Activated naive CD8-positive, alpha-beta T cell treated with anti-CD3 and anti-CD28 coated beads, Interleukin-2, amount 50 U/mL, for 16 hours (primary cell): ENCODE measurements at regions not wholly inside any gene's neighbourhood (a gene's known extent, or its start where the extent isn't known, plus 50 kb on each side); places are given as distances from the start of the nearest gene placed in this dataset.

Experiments
- DNase-seq: peaks from one replicate; pipeline ENCODE4 v3.0.0-alpha.2; 2020; ENCODE audit warnings: low read depth, low spot score

DNA sequence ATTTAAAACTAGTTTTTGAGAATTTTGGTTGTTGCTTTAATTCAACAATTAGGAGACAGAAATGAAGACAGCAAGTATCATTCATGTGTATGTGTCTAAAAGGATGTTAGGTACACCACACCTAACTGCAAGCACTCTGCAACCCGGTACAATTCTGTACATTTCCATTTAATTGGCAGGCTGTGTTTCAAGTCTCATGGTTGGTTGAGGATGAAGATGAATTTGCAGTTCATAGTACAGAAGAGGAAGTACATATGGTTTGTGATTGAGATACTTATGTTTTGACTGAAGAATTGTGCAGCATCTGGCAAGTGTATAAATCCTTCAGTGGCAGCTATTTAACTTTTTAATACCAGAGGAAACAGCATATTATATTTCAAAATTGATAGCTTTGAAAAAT is 628.7 kb upstream of the ZNF608 start:
- no peak for DNase-seq

DNA sequence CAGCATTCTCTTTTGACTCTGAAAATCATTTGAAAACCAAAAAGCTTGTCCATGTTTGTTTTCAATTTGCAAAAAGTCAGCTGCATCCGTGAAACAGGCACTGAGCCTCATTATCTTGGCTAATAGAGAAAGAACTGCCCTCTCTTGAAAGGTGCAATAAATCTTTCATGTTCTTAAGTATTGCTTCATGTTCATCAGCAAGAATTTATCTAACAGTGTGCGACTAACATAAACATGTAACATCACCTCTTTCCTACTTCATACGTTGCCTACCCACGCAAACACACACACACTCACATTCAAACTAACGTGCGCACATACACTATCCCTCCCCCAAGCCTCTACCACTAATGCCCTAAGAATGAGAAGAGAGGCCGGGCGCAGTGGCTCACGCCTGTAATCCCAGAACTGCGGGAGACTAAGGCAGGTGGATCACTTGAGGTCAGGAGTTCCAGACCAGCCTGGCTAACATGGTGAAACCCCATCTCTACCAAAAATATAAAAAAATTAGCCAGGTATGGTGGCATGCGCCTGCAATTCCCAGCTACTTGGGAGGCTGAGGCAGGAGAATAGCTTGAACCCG is 629.7 kb upstream of the ZNF608 start:
- DNase-seq: no peak

DNA sequence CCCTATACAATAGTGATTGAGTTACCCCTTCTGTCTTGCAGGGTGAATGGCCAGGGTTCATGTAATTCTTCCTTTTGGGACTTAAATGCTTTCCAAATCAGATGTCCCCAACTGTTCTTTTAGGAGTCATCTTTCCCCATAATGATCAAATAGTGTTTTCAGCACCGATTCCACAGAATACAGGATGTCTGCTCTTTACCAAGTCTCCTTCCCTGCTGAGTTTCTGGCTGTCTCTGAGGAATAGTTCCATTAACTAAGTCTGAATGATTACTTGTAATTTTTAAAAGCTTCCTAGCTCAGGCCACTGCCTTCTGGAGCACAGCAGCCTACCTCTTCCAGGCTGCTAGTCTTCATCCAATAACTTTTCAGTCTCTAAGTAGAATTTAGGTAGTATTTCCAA is 630.7 kb upstream of the ZNF608 start:
- DNase-seq: no peak

DNA sequence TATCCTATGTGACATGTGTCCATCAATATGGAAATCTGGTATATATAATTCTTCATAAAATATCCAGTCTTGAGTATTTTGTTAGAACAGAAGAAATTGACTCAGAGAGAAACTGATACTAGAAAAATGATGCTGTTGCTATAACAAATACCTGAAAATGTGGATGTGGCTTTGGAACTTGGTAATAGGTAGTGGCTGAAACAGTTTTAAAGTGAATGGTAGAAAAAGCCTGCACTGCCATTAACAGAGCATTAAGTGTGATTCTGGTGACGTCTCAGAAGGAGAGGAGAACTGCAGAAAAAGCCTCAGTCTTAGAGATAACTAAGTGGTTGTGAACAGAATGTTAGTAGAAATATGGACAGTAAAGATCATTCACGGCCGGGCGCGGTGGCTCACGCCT is 634.9 kb upstream of the ZNF608 start:
- no peak for DNase-seq

DNA sequence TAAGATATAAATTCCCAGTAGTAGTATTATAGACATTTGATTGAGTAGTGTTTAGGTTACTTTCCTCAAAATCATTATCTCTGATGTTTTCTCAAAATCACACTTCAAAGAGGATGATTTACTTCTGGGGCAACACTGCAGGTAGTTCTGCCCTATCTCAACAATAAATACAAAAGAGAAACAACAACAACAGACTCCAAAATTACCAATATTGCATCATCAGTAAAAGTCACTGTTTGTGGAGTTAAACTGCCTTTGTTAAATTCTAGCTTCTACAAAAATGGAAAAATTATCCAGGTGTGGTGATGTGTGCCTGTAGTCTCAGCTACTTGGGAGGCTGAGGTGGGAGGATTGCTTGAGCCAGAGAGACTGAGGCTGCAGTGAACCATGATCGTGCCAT is 637.6 kb upstream of the ZNF608 start:
- DNase-seq: no peak

DNA sequence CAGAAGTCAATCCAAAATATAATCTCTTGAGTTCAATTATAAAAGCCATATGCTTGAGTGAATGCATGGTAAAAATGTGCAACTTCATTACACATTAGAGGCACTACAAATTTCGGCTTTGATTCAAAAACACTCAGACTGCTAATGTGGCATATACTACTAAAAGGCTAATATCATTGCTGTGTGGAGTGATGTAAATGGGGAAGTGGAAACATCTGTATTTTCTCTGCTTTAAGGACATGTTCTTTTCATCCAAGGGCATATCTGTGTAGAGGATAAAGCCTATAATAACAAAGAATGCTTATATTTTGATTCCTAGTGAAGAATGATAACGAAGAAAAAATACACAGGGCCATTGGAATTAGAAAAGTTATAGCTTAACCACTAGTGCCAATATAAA is 643.9 kb upstream of the ZNF608 start:
- no peak for DNase-seq

DNA sequence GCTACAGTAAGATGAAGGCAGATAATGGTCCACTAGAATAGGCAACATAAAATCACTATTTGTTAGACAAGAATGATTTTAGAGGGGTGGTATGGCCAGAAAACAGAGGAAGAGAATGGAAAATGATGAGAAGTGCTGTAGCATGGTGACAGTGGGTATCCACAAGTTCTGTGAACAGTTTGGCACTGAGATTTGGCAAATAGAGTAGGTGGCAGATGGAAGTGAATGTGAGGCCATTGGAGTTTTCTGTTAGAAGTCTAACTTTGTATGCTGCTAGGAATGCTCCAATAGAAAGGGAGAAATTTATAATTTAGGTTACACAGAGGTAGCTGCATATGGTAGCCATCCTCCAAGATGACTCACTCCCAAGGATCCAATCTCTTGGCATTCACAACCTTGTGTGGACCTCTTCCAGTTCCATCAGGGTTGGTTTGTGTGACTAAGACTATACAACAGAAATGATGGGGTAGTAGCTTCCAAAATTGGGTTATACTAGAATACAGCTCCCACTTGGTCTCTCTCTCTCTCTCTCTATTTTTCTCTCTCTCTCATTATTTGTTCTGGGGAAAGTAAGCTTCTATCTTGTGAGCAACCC is 646.9 kb upstream of the ZNF608 start:
- no peak for DNase-seq

DNA sequence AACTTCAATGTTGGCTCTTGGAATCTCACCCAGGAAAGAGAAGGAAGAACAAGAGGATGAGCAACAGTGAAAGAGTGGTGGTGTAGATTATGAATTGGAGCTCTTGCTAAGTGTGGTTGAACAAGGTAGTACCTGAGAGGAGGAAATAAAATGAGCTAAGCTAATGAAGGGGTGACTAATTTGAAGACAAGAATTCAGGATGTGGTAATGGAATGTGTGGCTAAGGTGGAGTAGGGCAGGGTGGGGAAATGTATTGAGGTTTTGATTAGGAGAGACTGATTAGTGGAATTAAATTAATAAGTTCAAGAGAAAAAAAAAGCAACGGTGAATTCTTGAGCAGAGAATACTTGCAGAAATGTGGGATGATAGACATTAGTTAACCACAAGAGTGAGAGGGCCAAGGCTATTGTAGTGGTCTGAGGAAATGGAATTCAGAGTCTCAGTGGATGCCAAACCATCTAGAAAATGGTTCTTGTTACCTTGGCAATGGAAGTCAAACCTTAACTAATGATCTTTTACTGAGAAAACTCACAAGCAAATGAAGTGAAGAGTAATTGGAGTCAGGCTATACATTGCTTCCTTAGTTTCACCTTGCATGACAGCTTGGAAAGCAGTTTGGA is 648.3 kb upstream of the ZNF608 start:
- no peak for DNase-seq

DNA sequence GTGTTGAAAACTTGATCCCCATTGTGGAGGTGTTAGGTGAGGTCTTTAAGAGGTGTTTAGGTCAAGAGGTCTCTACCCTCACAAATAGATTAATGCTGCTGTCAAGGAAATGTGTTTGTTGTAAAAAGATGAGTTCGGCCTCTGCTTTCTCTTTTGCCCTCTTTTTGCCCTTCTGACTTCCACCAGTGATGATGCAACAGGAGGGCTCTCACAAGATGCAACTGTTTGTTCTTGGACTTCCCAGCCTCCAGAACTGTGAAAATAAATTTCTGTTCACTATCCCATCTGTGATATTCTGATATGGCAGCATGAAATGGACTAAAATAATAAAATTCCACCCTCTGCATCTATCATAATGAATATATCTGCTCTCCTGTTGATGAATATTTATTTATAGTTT is 650.0 kb upstream of the ZNF608 start:
- DNase-seq: no peak

DNA sequence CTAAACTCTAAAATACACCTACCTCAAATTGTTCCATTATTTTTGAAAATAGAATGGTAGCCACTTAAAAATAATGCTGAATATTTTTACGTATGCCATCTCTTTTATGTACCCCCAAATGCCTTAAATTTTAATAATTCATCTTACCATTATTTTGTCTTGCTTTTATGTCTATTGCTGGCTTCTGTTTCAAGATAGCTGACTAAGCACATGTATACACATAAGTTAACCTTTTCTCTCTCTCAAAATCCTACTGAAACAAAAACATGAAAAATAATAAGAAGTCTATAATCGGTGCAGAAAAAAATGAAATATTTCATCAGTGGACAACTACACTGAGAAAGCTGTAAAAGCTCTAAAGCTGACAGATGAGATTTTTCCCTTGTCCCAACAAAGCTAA is 652.0 kb upstream of the ZNF608 start:
- DNase-seq: no peak

DNA sequence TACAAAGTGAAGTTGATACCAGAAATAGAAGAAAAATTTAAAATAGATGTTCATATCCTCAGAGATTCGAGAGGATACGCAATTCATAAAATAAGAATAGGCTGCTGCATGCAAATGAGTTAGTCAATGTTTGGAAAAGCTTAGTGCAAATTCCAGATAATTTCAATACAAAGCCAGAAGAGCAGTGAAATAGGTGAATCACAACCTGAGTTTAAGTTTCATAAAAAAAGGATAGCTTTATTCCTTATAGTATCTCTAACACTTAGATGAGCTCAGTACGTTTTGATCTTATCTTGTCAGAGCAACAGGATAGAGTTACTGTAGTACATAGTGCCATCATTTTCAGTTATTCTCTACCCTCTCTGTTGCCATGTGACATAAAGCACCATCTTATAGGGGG is 653.4 kb upstream of the ZNF608 start:
- no peak for DNase-seq

DNA sequence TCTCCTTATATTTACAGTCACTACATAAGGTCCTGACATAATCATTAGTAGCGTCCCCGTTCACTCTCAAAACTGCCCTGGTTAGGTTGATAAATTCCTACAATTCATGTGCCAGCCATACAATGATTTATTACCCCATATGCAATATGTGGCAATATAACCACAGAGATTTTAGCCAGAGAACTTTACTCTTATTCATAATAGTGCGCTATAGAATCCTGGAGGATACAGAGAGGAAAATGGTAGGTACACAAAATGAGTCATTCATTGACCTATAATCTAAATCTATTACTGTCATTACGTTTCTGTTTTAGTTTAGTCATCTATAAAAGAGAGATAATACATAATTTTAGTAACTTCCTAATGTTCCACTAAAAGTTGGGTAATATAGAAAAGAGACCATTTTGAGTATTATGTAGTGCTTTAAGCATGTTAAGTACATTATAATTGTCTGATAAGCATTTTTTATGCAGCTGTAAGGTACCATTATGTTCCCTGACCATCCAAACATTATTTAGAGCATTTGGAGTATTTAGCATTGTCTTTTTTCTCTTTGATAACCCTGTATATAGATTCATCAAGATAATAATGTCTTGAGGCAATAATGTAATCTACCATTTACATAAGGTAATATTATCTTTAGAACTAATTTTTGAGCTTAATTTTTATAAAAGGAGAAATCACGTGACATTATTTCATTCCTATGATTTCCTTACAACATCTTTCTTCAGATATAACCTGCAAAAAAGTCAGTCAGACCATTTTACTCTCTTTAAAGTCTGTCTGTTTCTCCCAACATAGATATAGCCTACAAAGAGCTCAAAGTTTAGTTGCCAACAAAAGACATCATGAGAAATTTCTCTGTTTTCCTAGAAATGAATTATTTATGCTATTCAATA is 655.5 kb upstream of the ZNF608 start:
- DNase-seq: no peak

DNA sequence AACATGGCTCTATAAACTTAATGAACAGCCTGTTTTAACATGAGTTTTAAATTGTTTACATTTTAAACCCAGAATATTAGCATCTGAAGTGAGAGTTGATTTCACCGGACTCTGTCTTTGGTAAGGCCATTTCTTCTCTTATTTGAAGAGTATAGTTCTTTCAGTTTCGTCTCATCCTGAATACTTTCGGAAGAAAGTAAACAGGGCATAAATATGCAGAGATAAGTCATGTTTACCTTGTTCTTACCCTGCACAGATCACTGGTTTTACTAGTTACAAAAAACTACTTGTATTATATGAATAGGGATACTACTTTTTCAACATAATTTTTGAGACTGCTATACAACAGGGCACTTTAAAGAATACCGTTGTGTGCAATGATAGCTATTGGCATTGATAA is 656.3 kb upstream of the ZNF608 start:
- DNase-seq: no peak

DNA sequence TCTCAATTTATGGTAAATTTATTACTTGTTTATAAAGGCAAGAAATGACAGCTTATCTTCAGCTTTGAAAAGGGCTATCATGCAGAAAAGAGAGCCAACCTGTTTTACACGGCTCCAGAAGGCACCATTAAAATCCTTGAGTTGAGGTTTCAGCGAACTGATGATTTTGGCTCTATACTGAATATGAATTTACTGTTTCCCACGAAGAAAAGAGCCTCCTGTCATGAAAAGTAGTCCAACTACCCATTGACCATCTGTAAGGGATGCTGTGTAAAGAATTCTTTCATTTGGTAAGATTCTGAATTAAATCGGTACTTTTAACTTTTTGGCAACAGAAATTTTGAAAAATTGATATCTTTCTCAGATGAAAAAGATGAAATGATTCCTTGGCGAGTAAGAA is 657.6 kb upstream of the ZNF608 start:
- no peak for DNase-seq

DNA sequence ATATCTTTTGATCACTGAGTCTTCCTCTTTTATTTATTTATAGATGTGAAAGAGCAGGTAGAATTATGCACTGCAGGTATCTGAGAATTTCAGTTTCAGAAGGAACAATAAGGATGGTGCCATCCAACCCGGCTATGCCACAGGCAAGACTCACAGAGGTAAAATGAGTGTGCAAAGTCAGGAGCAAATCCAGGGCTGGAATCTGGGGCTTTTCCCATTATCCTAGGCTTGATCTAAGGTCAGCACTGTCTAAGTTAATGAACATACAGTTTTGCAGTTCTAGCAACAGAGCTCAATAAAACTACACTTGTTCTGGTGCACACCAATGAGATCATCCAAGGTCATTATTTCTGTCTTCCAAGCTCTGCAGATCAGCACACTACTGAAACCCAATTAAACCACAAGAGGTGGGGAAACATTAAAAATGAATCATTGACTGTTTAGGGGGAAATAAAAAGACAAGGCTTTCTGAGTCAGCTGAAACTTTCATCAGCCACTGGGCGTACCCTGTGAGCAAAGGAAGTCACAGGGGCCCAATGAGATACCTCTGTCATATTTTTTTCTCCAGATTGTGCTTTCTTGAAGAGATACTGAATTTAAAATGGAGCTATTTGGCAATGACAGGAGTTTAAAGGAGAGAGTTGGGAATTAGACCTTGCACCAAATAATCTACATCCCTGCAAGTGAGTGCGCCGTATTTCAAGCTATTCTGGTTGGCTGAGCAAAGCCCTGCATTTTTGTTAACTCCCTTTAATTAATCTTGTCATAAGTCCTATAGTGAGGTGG is 662.2 kb upstream of the ZNF608 start:
- DNase-seq: no peak

DNA sequence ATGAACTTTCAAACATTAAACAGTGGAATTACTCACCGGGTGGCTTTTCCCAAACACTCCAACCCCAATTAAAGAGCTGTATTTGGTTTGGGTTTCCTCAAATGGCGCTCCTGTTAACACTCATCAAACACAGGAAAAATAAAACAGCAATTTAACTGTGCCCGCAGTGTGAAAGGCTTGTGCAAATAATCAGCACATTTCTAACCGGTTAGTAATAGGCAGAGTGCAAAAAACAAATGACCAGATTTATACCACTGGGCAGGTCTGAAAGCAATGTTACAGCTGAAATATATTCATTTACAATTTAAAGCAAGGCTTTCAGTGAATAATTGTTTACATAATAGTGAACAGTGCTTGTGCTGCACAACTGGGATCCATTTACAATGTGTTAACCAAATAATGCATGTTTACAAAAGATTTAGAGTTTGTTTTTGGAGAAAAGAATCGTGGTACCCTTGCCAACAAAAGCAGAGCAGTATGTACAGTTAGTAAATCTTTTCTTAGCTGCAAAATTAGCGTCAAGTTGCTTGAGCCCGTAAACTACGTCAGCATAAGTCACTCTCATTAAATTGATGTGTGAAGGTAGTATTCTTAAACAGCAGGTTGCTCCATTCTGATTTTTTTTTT is 662.9 kb upstream of the ZNF608 start:
- DNase-seq: no peak

DNA sequence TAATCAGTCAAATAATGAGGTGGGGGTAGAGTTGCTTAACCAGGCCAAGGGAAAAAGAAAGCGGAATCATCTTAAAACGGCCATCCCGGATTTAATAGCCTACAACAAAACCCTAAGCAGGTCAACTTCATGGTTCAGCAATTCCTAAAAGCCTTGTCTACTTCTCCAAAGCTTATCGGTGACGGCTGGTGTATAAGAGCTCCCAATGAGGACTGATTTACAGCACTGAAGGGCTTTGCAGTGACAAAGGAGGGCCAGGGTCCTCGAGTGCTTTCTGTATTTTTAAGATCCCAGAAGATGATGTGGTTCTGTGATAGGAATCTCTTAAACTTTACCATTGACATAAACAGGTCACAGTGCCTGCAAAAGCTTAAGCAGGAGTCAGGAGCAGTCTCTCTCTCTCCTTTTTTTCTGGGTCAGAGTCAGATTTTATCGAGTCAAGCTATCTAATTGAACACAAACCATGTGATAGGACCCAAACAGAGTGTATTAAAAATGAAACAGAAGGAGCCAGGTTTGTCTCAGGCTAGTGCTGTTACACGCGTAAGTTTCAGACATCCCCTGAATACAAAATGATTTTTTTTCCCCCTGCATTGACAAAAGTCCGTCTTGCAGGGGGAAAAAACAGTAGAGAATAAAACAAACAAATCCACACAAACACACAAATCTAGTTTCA is 663.6 kb upstream of the ZNF608 start:
- DNase-seq: no peak

DNA sequence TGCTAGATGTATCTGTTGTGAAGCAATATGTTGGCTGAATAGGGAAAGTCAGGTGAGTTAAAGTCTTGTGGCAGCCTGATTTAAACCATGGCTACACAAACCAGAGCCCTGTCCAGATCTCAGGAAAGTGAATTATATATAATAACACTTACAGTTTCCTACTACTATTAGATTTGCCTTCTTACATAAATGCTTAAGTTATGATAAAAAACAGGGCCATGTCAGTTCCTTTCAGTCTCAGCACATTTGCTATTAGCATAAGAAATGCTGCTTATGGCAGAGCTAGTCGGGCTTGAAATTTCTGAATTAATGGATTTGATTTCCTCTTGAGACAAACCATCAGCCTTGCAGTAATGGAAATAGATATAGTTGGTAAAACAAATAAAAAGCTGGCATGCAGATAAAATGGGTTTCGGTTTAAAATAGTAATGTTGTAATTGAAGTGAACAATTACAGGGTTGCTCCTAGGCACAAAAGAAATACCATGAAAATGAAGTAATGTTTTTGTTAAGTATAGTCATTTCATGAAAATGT is 664.2 kb upstream of the ZNF608 start:
- DNase-seq: no peak

DNA sequence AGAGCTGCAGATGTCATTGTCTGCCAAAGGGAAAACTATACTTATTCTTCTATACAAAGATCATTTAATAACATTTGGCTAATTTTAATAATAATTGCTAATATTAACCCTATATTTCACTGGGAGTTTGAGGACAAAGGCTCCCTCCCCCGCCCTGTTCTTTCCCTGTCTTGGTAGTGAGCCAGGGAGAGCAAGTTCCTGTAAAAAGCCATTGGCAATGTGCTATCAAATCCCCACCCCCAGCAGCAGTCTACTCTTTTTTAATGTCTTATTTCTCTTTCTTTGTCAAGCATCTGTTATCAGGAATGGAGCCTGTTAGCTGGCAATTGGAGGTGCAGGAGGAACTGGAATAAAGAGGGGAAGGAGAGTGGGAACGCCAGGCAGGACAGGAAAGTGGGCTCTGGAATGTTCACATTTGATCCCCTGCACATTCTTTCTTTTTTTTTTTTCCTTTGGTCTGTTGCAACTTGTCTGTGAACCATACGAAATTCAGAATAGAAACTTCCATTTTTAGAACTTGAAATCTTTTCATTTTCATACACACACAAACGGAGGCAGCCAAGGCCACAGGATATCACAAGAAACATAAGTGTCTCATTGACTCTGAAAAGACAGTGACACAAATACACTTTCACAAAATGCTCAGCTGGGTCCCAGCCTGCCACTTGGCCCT is 664.8 kb upstream of the ZNF608 start:
- DNase-seq: no peak
